HepG2 (cell line): ENCODE measurements at regions not wholly inside any gene's neighbourhood (a gene's known extent, or its start where the extent isn't known, plus 50 kb on each side); places are given as distances from the start of the nearest gene placed in this dataset.

Source experiments
- CEBPB ChIP-seq: IDR thresholded peaks from 2 replicates; pipeline ENCODE4 v1.6.1; 2011; ENCODE audit warnings: low read depth, low read length, improper control_type of control experiment, borderline replicate concordance
- HMG20A ChIP-seq: IDR thresholded peaks from 2 replicates; pipeline ENCODE4 v1.6.1; 2016; ENCODE audit warnings: borderline replicate concordance
- POLR2AphosphoS5 ChIP-seq: IDR thresholded peaks from 2 replicates; pipeline ENCODE4 v1.6.1; 2012; ENCODE audit warnings: low read depth, low read length
- SMC3 ChIP-seq: IDR thresholded peaks from 2 replicates; pipeline ENCODE4 v1.6.1; 2011; ENCODE audit warnings: low read length, improper control_type of control experiment
- ZNF33A ChIP-seq: sonication (generic); formaldehyde crosslinking; IDR thresholded peaks from 2 replicates; pipeline ENCODE4 v1.5.1; 2020; ENCODE audit warnings: missing genetic modification reagents, mild to moderate bottlenecking, moderate library complexity, borderline replicate concordance
- ZNF747 ChIP-seq: sonication (generic); formaldehyde crosslinking; IDR thresholded peaks from 2 replicates; pipeline ENCODE4 v1.8.1; 2023; ENCODE audit warnings: missing genetic modification reagents, mild to moderate bottlenecking, borderline replicate concordance

DNA sequence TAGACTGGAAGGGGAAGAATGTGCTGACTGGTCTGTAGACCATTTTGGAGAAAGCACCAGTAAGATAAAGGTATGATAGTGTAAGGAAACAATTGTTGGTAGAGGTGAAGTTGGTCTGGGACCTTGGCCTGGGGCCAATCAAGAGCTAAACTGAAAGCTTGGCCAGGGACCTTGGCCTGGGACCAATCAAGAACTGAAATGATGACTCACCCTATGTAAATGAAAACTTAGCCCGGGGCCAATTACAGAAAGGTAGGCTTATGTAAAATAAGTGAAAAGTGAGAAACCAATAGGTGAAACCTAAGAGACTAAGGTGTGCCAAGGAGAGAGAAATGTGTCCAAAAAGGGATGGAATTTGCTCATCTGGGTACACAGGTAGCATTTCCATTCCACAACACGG lies 776.0 kb downstream of the C12orf50 start:
- TF ChIP-seq SMC3 (no peak), ZNF33A (CRISPR knock-in tag) (no peak), CEBPB (no peak), POLR2AphosphoS5 (no peak), ZNF747 (CRISPR knock-in tag) (no peak), HMG20A (no peak)
